HepG2 (cell line): ENCODE measurements at regions not wholly inside any gene's neighbourhood (a gene's known extent, or its start where the extent isn't known, plus 50 kb on each side); places are given as distances from the start of the nearest gene placed in this dataset.
A peak's percentile ranks its signal among the peaks of the same experiment; 100 is the strongest.

ENCODE experiments used
- BCL3 ChIP-seq: sonication (generic); formaldehyde crosslinking; IDR thresholded peaks from 2 replicates; pipeline ENCODE4 v1.5.1; 2020; ENCODE audit warnings: mild to moderate bottlenecking, missing genetic modification reagents, moderate library complexity
- CTCF ChIP-seq: sonication (generic); formaldehyde crosslinking; IDR thresholded peaks from 2 replicates; pipeline ENCODE4 v1.5.0; 2020; ENCODE audit warnings: mild to moderate bottlenecking, missing genetic modification reagents, moderate library complexity
- HDAC2 ChIP-seq: sonication (generic); formaldehyde crosslinking; IDR thresholded peaks from 2 replicates; pipeline ENCODE4 v1.4.0; 2020; ENCODE audit warnings: missing genetic modification reagents
- HNF1B ChIP-seq: sonication (generic); formaldehyde crosslinking; IDR thresholded peaks from 2 replicates; pipeline ENCODE4 v1.5.1; 2020; ENCODE audit warnings: mild to moderate bottlenecking, moderate library complexity, missing genetic modification reagents
- MNT ChIP-seq: fragments of 450-650 bp; IDR thresholded peaks from 2 replicates; pipeline ENCODE4 v1.6.1; 2016
- MYC ChIP-seq: sonication (generic); formaldehyde crosslinking; IDR thresholded peaks from 2 replicates; pipeline ENCODE4 v1.9.0; 2021; ENCODE audit warnings: missing genetic modification reagents, borderline replicate concordance
- ZSCAN31 ChIP-seq: sonication (generic); formaldehyde crosslinking; IDR thresholded peaks from 2 replicates; pipeline ENCODE4 v1.5.0; 2020; ENCODE audit warnings: low read depth, mild to moderate bottlenecking, missing genetic modification reagents

- TF ChIP-seq HNF1B (CRISPR knock-in tag) (no peak), MYC (no peak), HDAC2 (CRISPR knock-in tag) (no peak), BCL3 (no peak), CTCF (CRISPR knock-in tag) (peak; percentile 47), MNT (no peak), ZSCAN31 (CRISPR knock-in tag) (no peak)
These were observed 65.4 kb upstream of the FCN1 start for GRCh38 chr9:134983074-134983473.
